Lower leg skin (tissue), 3 donors: ENCODE measurements at regions not wholly inside any gene's neighbourhood (a gene's known extent, or its start where the extent isn't known, plus 50 kb on each side); places are given as distances from the start of the nearest gene placed in this dataset.

ENCODE experiments used
- CTCF ChIP-seq, 3 donors: fragments of 450-650 bp; IDR thresholded peaks; one replicate each; pipeline ENCODE4 v1.5.1; 2016; ENCODE audit warnings: antibody characterized with exemption in 3 of 3, mild to moderate bottlenecking in 3 of 3, moderate library complexity in 2 of 3
- POLR2A ChIP-seq, 2 donors: fragments of 450-650 bp; IDR thresholded peaks; one replicate each; pipeline ENCODE4 v1.6.1; 2016 to 2017; ENCODE audit warnings: antibody characterized with exemption in 2 of 2, mild to moderate bottlenecking in 1 of 2, moderate library complexity in 1 of 2

DNA sequence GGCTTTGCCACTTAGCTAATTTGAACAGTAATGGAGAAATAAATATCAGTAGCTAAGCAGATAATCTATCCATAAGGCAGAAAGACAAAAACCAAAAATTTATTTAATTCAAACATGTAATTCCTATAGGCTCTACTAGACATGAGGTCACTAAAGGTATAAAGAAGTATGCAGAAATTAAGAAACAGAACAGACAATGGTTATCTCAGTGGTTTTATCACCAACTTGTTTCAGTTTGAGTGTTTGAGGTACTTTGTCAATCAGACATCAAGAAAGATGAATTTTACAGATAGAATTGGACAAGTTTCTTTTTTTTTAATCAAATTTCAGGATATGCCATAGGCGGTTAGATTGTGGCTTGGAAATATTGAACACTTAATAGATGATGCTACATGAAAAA, 67.4 kb upstream of the ZEB2 start:
- TF ChIP-seq CTCF (IDR thresholded peaks at IDR 0.05) (no peak), POLR2A (IDR thresholded peaks at IDR 0.05) (no peak)
